CD14-positive monocyte (primary cell): ENCODE measurements at regions not wholly inside any gene's neighbourhood (a gene's known extent, or its start where the extent isn't known, plus 50 kb on each side); places are given as distances from the start of the nearest gene placed in this dataset.

Source experiments
- DNase-seq, 3 donors: peaks; one replicate each; pipeline ENCODE4 v3.0.0-alpha.2; 2011 to 2022
- H2AFZ ChIP-seq: 2 replicates; pipeline ENCODE4 v1.6.0; 2012; ENCODE audit warnings: mild to moderate bottlenecking, low read depth, low read length, inconsistent platforms; ENCODE audit not compliant: insufficient read depth, poor library complexity, severe bottlenecking
- H3K27ac ChIP-seq, 2 donors: 1 replicate in 1 of 2; 2 replicates in 1 of 2; pipeline ENCODE4 v1.5.1; 2012 to 2013; ENCODE audit warnings: low read length in 2 of 2, control low read depth in 1 of 2, inconsistent platforms in 1 of 2, low read depth in 1 of 2, mild to moderate bottlenecking in 1 of 2
- H3K27me3 ChIP-seq, 2 donors: one replicate each; pipeline versions ENCODE4 v1.6.0 to v1.6.1; 2011 to 2013; ENCODE audit warnings: low read length in 2 of 2; ENCODE audit not compliant: control insufficient read depth in 2 of 2, insufficient read depth in 2 of 2
- H3K36me3 ChIP-seq, 2 donors: replicated peaks in 1 of 2; 1 replicate in 1 of 2; 2 replicates in 1 of 2; pipeline versions ENCODE4 v1.5.1 to v1.6.1; 2012 to 2013; ENCODE audit warnings: low read length in 2 of 2, control low read depth in 1 of 2, inconsistent platforms in 1 of 2, mild to moderate bottlenecking in 1 of 2; ENCODE audit not compliant: insufficient read depth in 2 of 2, control insufficient read depth in 1 of 2
- H3K4me1 ChIP-seq, 2 donors: 1 replicate in 1 of 2; 2 replicates in 1 of 2; pipeline versions ENCODE4 v1.5.1 to v1.6.1; 2012 to 2013; ENCODE audit warnings: low read length in 2 of 2, control low read depth in 1 of 2, inconsistent platforms in 1 of 2, mild to moderate bottlenecking in 1 of 2, moderate library complexity in 1 of 2; ENCODE audit not compliant: insufficient read depth in 2 of 2, control insufficient read depth in 1 of 2
- H3K4me2 ChIP-seq: replicated peaks from 2 replicates; pipeline ENCODE3; 2012; ENCODE audit warnings: low read length, moderate library complexity, mild to moderate bottlenecking; ENCODE audit not compliant: poor library complexity, severe bottlenecking; ENCODE audit errors: extremely low read depth
- H3K4me3 ChIP-seq, 3 experiments: fragments of 200-600 bp in 1 of 3; sonication (generic) in 1 of 3; replicated peaks in 1 of 3; 1 replicate in 2 of 3; 2 replicates in 1 of 3; pipeline ENCODE4 v1.5.1; 2011 to 2013; ENCODE audit warnings: low read length in 3 of 3, mild to moderate bottlenecking in 3 of 3, control low read depth in 2 of 3, low read depth in 2 of 3, inconsistent platforms in 1 of 3, moderate library complexity in 1 of 3
- H3K79me2 ChIP-seq: 2 replicates; pipeline ENCODE4 v1.6.0; 2012; ENCODE audit warnings: mild to moderate bottlenecking, control low read depth, inconsistent platforms, low read length, moderate library complexity; ENCODE audit not compliant: insufficient read depth
- H3K9ac ChIP-seq: 2 replicates; pipeline ENCODE4 v1.6.0; 2017; ENCODE audit warnings: low read length, mild to moderate bottlenecking; ENCODE audit not compliant: insufficient read depth, poor library complexity, severe bottlenecking
- H3K9me3 ChIP-seq, 2 donors: replicated peaks in 1 of 2; 1 replicate in 1 of 2; 2 replicates in 1 of 2; pipeline versions ENCODE4 v1.5.1 to v1.6.1; 2012 to 2013; ENCODE audit warnings: low read length in 2 of 2, control low read depth in 1 of 2; ENCODE audit not compliant: control insufficient read depth in 1 of 2, insufficient read depth in 1 of 2
- H4K20me1 ChIP-seq: 2 replicates; pipeline ENCODE4 v1.6.0; 2012; ENCODE audit warnings: mild to moderate bottlenecking, low read length, control low read depth, moderate library complexity; ENCODE audit not compliant: insufficient read depth
- H3K27ac Mint-ChIP-seq, 7 donors: one replicate each; pipeline ENCODE4 v1.8.0; 2020; ENCODE audit warnings: mild to moderate bottlenecking in 7 of 7, mixed read lengths in 7 of 7, moderate library complexity in 6 of 7, inconsistent platforms in 2 of 7
- H3K27me3 Mint-ChIP-seq, 3 donors: one replicate each; pipeline ENCODE4 v1.8.0; 2021 to 2022; ENCODE audit warnings: low read depth in 3 of 3, mild to moderate bottlenecking in 3 of 3, mixed read lengths in 3 of 3, moderate library complexity in 3 of 3, inconsistent platforms in 1 of 3
- H3K36me3 Mint-ChIP-seq, 2 donors: one replicate each; pipeline ENCODE4 v1.8.0; 2020; ENCODE audit warnings: mixed read lengths in 2 of 2, inconsistent platforms in 1 of 2, mild to moderate bottlenecking in 1 of 2
- H3K4me1 Mint-ChIP-seq: one replicate; pipeline ENCODE4 v1.8.0; 2020; ENCODE audit warnings: mild to moderate bottlenecking, mixed read lengths
- H3K4me3 Mint-ChIP-seq, 2 donors: one replicate each; pipeline ENCODE4 v1.8.0; 2020; ENCODE audit warnings: mild to moderate bottlenecking in 2 of 2, mixed read lengths in 2 of 2, moderate library complexity in 1 of 2
- H3K9me3 Mint-ChIP-seq, 7 donors: one replicate each; pipeline ENCODE4 v1.8.0; 2020 to 2022; ENCODE audit warnings: mixed read lengths in 7 of 7, mild to moderate bottlenecking in 6 of 7, moderate library complexity in 6 of 7, inconsistent platforms in 2 of 7
- WGBS: methylation state at CpG from one replicate; pipeline ENCODE4 v1.1.5; 2013; ENCODE audit warnings: missing lambda C conversion rate; ENCODE audit not compliant: insufficient coverage; 5-methylcytosine and 5-hydroxymethylcytosine counted together
- intact Hi-C, 2 donors: fragments of 100-400 bp; cut with micrococcal nuclease; formaldehyde crosslinking; loops; one replicate each; pipeline versions ENCODE4 v1.15.0 to v1.15.1; 2023
- TF ChIP-seq, protein P1 (sequence below): fragments of 200-600 bp; IDR thresholded peaks from one replicate; pipeline ENCODE4 v1.8.0; 2022; ENCODE audit warnings: antibody characterized with exemption, mild to moderate bottlenecking

DNA sequence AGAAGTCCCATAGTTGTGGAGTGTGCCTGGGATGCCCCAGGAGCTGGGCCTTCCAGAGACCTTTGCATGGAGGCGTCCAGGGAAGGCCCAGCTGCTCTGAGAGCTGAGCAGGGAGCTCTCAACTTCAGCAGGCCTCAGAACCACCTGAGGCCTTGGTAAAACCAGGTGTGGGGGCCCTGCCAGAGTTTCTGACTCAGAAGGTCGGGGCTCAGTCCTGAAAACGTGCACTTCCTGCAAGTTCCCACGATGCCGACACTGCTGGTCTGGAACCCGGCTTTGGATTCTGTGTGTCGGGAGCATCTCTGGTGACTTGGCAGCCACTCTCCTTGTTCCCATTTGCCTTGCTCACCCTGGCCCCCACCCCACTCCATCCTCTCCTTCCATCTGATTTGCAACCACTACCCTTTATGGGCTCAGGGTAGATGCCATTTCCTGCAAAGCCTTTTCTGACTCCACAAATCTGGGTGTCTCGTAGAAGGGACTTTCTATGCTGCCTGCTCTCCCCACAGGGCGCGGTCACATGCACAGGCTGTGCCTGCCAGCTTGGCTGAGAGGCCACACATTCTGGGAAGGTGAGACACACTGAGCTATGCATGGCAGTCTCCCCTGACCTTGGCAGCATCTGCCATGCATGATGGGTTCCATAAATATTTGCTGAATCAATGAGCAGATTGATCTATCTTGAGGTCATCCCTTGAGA lies 244.7 kb downstream of the COL4A1 start:
- no peak overlapping the region for H3K27ac Mint-ChIP-seq
- Histone ChIP-seq H3K4me2 (no peak overlapping the region), H3K79me2 (no peaks in the 10 kb centered on the region), H3K27ac (no peak overlapping the region), H3K27me3 (no peaks in the 10 kb centered on the region), H3K4me1 (no peaks in the 10 kb centered on the region), H3K4me3 (no peak overlapping the region), H3K36me3 (no peaks in the 10 kb centered on the region), H4K20me1 (no peaks in the 10 kb centered on the region), H3K9ac (no peak overlapping the region), H2AFZ (no peak overlapping the region), H3K9me3 (no peaks in the 10 kb centered on the region)
- no peak overlapping the region for H3K4me3 Mint-ChIP-seq
- no peaks in the 10 kb centered on the region for H3K36me3 Mint-ChIP-seq
- no peak for DNase-seq
- no peaks in the 10 kb centered on the region for H3K4me1 Mint-ChIP-seq
- peaks cover 0 to 4% (median 0%) of the 10 kb centered on the region in 7 donors for H3K9me3 Mint-ChIP-seq
- TF ChIP-seq, protein P1, sequence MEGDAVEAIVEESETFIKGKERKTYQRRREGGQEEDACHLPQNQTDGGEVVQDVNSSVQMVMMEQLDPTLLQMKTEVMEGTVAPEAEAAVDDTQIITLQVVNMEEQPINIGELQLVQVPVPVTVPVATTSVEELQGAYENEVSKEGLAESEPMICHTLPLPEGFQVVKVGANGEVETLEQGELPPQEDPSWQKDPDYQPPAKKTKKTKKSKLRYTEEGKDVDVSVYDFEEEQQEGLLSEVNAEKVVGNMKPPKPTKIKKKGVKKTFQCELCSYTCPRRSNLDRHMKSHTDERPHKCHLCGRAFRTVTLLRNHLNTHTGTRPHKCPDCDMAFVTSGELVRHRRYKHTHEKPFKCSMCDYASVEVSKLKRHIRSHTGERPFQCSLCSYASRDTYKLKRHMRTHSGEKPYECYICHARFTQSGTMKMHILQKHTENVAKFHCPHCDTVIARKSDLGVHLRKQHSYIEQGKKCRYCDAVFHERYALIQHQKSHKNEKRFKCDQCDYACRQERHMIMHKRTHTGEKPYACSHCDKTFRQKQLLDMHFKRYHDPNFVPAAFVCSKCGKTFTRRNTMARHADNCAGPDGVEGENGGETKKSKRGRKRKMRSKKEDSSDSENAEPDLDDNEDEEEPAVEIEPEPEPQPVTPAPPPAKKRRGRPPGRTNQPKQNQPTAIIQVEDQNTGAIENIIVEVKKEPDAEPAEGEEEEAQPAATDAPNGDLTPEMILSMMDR = no peak
- intact Hi-C loops = no loop called here
- peaks cover 0 to 8% (median 2%) of the 10 kb centered on the region in 3 donors for H3K27me3 Mint-ChIP-seq
- WGBS = 91% methylated on average over 10 of the region's 10 CpGs

DNA sequence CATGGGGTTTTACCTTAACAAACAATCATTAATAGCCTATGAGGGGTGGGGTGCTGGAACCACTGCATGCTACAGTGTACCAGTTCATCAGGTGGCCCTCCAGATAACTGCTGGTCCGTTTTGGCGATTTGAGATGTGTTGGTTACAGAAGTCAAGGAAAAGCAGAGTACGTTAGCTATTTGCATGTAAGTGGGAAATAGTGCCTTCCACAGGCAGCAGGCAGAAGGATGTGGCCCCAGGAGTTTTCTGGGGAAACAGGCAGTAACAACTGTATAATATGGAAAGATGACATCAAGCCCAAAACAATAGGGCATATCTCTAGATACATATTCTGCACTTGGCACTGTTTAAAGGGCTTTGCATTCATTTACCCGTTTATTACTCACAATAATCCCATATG lies 245.7 kb downstream of the COL4A1 start:
- Histone ChIP-seq H3K4me2 (no peak overlapping the region), H3K9ac (no peak overlapping the region), H3K27ac (no peak overlapping the region), H2AFZ (no peak overlapping the region), H3K9me3 (no peaks in the 10 kb centered on the region), H3K27me3 (no peaks in the 10 kb centered on the region), H3K4me1 (no peaks in the 10 kb centered on the region), H3K36me3 (no peaks in the 10 kb centered on the region), H3K4me3 (no peak overlapping the region), H3K79me2 (no peaks in the 10 kb centered on the region), H4K20me1 (no peaks in the 10 kb centered on the region)
- DNase-seq = no peak
- 100% methylated on average over 2 of the region's 4 CpGs for WGBS
- Mint-ChIP-seq H3K4me1 (no peaks in the 10 kb centered on the region), H3K4me3 (no peak overlapping the region), H3K9me3 (peaks cover 0 to 3% (median 0%) of the 10 kb centered on the region in 7 donors), H3K27me3 (peaks cover under 1 to 8% (median 2%) of the 10 kb centered on the region in 3 donors), H3K27ac (no peak overlapping the region), H3K36me3 (no peaks in the 10 kb centered on the region)
- intact Hi-C loops = no loop called here
- TF ChIP-seq, protein P1 = no peak
